HCT116 (cell line): ENCODE measurements at regions not wholly inside any gene's neighbourhood (a gene's known extent, or its start where the extent isn't known, plus 50 kb on each side); places are given as distances from the start of the nearest gene placed in this dataset.

Experiments
- ZNF274 ChIP-seq: fragments of 200-500 bp; sonication (Bioruptor generic); IDR thresholded peaks from 2 replicates; pipeline ENCODE4 v1.6.1; 2014; ENCODE audit warnings: mild to moderate bottlenecking, low read depth, low read length, inconsistent platforms
- TF ChIP-seq, protein P1 (sequence below), 3 experiments: fragments of 200-600 bp in 1 of 3; sonication (generic) in 1 of 3; IDR thresholded peaks in 2 of 3; conservative IDR thresholded peaks in 1 of 3; 2 replicates each; pipeline ENCODE4 v1.5.1; 2012 to 2017; ENCODE audit warnings: low read depth in 2 of 3, low read length in 2 of 3, antibody characterized with exemption in 1 of 3, borderline replicate concordance in 1 of 3, control low read depth in 1 of 3, mild to moderate bottlenecking in 1 of 3, mixed read lengths in 1 of 3, mixed run types in 1 of 3, moderate library complexity in 1 of 3; ENCODE audit not compliant: insufficient read depth in 1 of 3

DNA sequence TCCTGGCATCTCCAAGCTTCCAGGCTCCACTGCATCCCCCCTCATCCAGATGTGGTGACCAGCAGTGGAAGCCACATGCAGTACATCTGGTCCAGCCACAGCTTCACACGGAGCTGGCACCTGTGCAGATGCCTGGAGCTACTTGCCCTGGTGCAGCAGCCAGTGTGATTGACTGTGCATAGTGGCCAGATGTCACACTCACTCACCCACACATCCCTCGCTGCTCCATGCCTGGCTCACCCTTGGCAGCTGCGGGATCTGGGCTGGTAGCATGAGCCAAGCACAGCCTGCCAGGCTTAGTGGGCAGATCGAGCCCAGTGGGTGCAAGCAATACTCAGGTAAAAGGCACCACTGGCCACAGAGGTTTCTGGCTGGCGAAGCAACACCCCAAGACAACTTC lies 398.0 kb upstream of the CNTN4 start:
- TF ChIP-seq, protein P1, sequence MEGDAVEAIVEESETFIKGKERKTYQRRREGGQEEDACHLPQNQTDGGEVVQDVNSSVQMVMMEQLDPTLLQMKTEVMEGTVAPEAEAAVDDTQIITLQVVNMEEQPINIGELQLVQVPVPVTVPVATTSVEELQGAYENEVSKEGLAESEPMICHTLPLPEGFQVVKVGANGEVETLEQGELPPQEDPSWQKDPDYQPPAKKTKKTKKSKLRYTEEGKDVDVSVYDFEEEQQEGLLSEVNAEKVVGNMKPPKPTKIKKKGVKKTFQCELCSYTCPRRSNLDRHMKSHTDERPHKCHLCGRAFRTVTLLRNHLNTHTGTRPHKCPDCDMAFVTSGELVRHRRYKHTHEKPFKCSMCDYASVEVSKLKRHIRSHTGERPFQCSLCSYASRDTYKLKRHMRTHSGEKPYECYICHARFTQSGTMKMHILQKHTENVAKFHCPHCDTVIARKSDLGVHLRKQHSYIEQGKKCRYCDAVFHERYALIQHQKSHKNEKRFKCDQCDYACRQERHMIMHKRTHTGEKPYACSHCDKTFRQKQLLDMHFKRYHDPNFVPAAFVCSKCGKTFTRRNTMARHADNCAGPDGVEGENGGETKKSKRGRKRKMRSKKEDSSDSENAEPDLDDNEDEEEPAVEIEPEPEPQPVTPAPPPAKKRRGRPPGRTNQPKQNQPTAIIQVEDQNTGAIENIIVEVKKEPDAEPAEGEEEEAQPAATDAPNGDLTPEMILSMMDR (IDR thresholded peaks at IDR 0.05 in 2 of 3, conservative IDR thresholded peaks at IDR 0.05 in 1 of 3; ENCODE audit: borderline replicate concordance in 1 of 3, insufficient read depth in 1 of 3, low read depth in 2 of 3, low read length in 2 of 3) = no peak
- no peak for TF ChIP-seq ZNF274
